Body of pancreas (tissue), 4 donors: ENCODE measurements at regions not wholly inside any gene's neighbourhood (a gene's known extent, or its start where the extent isn't known, plus 50 kb on each side); places are given as distances from the start of the nearest gene placed in this dataset.

ENCODE experiments used
- ATAC-seq: fragments of 150-250 bp; one replicate; pipeline ENCODE4 v1.9.1; 2016
- DNase-seq, 4 donors: peaks; one replicate each; pipeline ENCODE4 v3.0.0-alpha.2; 2019
- H3K27ac ChIP-seq, 4 donors: fragments of 200-600 bp; sonication (generic); 1 replicate in 3 of 4; 2 replicates in 1 of 4; pipeline versions ENCODE4 v1.5.1 to v1.6.1; 2016 to 2019; ENCODE audit warnings: mild to moderate bottlenecking in 1 of 4, mixed read lengths in 1 of 4, moderate library complexity in 1 of 4
- H3K27me3 ChIP-seq, 2 donors: fragments of 200-600 bp; sonication (generic); one replicate each; pipeline ENCODE4 v1.6.0; 2016; ENCODE audit warnings: mild to moderate bottlenecking in 1 of 2
- H3K36me3 ChIP-seq, 2 donors: fragments of 200-600 bp; sonication (generic); replicated peaks in 1 of 2; 2 replicates each; pipeline ENCODE4 v1.5.1; 2016; ENCODE audit warnings: low read depth in 2 of 2; ENCODE audit not compliant: insufficient read depth in 1 of 2
- H3K4me1 ChIP-seq: fragments of 200-600 bp; sonication (generic); one replicate; pipeline ENCODE4 v1.6.0; 2016
- H3K4me3 ChIP-seq, 2 donors: fragments of 200-600 bp; sonication (generic); 1 replicate in 1 of 2; 2 replicates in 1 of 2; pipeline ENCODE4 v1.5.1; 2016 to 2019
- H3K9me3 ChIP-seq, 3 donors: fragments of 200-600 bp; sonication (generic); 1 replicate in 2 of 3; 2 replicates in 1 of 3; pipeline ENCODE4 v1.5.1; 2016
- POLR2A ChIP-seq, 3 donors: fragments of 450-650 bp; IDR thresholded peaks; one replicate each; pipeline ENCODE4 v1.6.1; 2016; ENCODE audit warnings: antibody characterized with exemption in 3 of 3, mild to moderate bottlenecking in 2 of 3
- WGBS, 2 donors: methylation state at CpG; one replicate each; pipeline ENCODE4 v1.1.5; 2017; 5-methylcytosine and 5-hydroxymethylcytosine counted together
- intact Hi-C: fragments of 100-400 bp; cut with DNase I; formaldehyde crosslinking; loops from one replicate; pipeline ENCODE4 v1.15.1; 2023
- TF ChIP-seq, protein P1 (sequence below), 7 experiments: fragments of 450-650 bp in 4 of 7; fragments of 200-600 bp in 3 of 7; sonication (generic) in 3 of 7; IDR thresholded peaks; one replicate each; pipeline ENCODE4 v1.5.1; 2016 to 2019; ENCODE audit warnings: antibody characterized with exemption in 7 of 7

DNA sequence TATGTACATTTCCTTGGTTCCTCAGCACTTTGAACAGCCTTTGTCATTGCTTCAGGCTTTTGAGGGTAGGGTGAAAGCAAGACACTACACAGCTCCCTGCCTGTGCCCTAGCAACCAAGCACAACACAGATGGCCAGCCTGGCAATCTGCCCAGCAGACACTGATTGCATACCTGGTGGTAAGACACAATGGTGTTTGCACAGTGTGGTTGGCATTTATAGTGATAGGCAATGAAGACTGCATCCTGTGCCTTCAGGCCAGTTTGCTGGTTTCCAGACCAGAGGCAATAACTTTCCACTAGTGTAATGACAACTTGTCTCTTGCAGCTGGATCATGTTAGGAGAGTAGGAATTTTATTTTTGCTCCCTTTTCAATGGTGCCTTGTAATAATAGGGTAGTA is 144.5 kb upstream of the TNC start:
- TF ChIP-seq POLR2A (IDR thresholded peaks at IDR 0.05), result no peak
- TF ChIP-seq, protein P1, sequence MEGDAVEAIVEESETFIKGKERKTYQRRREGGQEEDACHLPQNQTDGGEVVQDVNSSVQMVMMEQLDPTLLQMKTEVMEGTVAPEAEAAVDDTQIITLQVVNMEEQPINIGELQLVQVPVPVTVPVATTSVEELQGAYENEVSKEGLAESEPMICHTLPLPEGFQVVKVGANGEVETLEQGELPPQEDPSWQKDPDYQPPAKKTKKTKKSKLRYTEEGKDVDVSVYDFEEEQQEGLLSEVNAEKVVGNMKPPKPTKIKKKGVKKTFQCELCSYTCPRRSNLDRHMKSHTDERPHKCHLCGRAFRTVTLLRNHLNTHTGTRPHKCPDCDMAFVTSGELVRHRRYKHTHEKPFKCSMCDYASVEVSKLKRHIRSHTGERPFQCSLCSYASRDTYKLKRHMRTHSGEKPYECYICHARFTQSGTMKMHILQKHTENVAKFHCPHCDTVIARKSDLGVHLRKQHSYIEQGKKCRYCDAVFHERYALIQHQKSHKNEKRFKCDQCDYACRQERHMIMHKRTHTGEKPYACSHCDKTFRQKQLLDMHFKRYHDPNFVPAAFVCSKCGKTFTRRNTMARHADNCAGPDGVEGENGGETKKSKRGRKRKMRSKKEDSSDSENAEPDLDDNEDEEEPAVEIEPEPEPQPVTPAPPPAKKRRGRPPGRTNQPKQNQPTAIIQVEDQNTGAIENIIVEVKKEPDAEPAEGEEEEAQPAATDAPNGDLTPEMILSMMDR (IDR thresholded peaks at IDR 0.05), result no peak
- no peak overlapping the region for H3K27ac ChIP-seq
- H3K4me3 ChIP-seq, result no peak overlapping the region
- intact Hi-C loops, result no loop called here
- H3K4me1 ChIP-seq, result no peaks in the 10 kb centered on the region
- ATAC-seq (peak; percentile 52), DNase-seq (peak; percentile 58 to 77 (median 74))
- no peaks in the 10 kb centered on the region for H3K27me3 ChIP-seq
- H3K36me3 ChIP-seq, result no peaks in the 10 kb centered on the region
- H3K9me3 ChIP-seq, result no peaks in the 10 kb centered on the region

DNA sequence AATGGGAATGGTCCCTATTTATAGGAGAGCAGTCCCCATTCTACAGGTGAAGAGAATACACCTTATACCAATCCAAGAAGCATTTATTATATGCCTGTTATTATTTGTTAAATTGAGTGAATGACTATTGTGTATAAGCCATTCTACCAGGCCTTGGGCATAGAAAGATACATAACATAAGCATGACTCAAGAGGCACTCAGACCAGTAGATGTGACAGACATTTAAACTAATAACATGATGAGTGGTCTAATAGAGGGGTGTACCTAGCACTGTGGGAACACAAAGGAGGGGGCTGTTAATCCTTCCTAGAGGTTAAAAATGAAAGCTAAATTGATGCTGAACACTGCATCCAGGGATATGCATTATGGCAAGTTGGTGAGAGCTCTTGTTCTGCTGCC is 145.0 kb upstream of the TNC start:
- no peak overlapping the region for H3K4me3 ChIP-seq
- H3K4me1 ChIP-seq, result no peaks in the 10 kb centered on the region
- H3K9me3 ChIP-seq, result no peaks in the 10 kb centered on the region
- H3K27ac ChIP-seq, result no peak overlapping the region
- H3K36me3 ChIP-seq, result no peaks in the 10 kb centered on the region
- intact Hi-C loops, result no loop called here
- TF ChIP-seq, protein P1 (IDR thresholded peaks at IDR 0.05), result no peak
- TF ChIP-seq POLR2A (IDR thresholded peaks at IDR 0.05), result no peak
- DNase-seq, result no peak
- ATAC-seq, result no peak
- no peaks in the 10 kb centered on the region for H3K27me3 ChIP-seq

DNA sequence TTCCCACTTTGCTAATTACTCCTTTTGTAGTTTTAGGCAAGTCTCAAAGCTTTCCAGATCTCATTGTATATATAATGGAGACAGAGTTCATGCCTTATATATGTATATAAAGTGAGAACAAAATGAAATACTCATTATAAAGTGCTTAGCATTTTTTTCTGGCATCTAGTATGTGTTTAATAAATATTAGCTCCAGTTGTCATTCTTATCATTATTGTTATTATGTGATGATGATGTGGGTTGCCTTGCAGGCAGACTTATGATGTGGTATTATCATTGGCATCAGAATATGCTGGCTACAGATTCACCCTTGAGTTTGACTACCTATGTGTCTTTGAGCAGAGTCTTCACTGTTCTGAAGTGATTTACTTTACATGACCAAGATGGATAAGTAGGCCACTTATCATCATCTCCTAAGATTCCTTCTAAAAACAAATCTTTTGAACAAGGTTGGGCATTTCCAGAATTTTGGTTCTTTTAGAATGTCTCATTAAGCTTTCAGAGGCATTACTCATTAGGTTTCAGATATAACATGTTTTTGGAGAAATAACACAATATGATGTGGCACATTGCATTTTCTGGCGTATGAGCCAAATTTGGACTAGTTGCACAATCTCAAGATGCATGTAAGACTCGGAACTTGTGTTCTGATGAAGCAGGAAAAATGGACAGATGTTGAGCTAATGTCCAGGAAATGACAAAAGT is 145.6 kb upstream of the TNC start:
- Histone ChIP-seq H3K27me3 (no peaks in the 10 kb centered on the region), H3K4me1 (no peaks in the 10 kb centered on the region), H3K9me3 (no peaks in the 10 kb centered on the region), H3K27ac (no peak overlapping the region), H3K4me3 (no peak overlapping the region), H3K36me3 (no peaks in the 10 kb centered on the region)
- TF ChIP-seq POLR2A (IDR thresholded peaks at IDR 0.05), result no peak
- TF ChIP-seq, protein P1 (IDR thresholded peaks at IDR 0.05), result no peak
- ATAC-seq (no peak), DNase-seq (no peak)
- intact Hi-C loops, result no loop called here
- WGBS, 2 donors, result 64 to 70% methylated on average over 2 of the region's 2 CpGs

DNA sequence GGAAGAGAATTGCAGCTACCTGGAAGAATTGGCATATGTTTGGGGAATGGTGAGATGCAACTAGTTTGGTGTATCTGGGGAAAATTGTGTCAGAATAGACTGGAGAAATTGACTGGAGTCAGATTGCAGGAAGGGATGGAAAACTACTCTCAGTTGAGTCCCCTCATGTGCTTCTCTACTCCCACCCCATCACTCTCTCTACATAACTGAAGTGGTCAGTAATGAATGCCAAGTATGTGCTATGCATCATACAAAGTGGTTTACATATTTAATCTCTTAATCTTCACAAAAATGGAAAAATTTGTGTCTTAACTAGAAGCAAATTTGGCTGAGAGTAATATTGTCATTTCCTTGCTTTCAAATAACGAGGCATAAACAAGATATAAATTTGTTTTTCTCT is 146.4 kb upstream of the TNC start:
- WGBS, 2 donors, result 34 to 67% methylated on average over 1 of the region's 1 CpG
- Histone ChIP-seq H3K4me3 (no peak overlapping the region), H3K27me3 (no peaks in the 10 kb centered on the region), H3K36me3 (no peaks in the 10 kb centered on the region), H3K9me3 (no peaks in the 10 kb centered on the region), H3K4me1 (no peaks in the 10 kb centered on the region), H3K27ac (no peak overlapping the region)
- TF ChIP-seq, protein P1 (IDR thresholded peaks at IDR 0.05), result no peak
- TF ChIP-seq POLR2A (IDR thresholded peaks at IDR 0.05), result no peak
- intact Hi-C loops, result no loop called here
- DNase-seq (no peak), ATAC-seq (no peak)

DNA sequence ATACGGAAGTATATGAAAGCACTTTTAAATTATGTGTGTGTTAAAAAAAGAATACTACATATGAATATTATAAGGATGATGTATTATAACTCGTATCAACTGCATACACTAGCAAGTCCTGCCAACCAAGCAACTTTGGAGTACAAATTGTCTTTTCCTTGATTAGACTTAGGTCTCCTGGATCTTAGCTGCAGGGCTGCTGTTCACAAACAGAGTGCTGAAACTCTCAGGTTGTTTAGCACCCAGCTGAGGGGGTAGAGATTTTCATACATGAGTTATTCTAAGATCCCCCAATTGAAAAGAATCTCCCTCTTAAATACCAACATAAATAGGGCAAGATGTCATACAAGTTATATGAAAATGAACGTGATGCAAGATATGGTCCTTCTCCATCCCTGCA is 149.8 kb upstream of the TNC start:
- Histone ChIP-seq H3K27me3 (no peaks in the 10 kb centered on the region), H3K27ac (no peak overlapping the region), H3K9me3 (no peaks in the 10 kb centered on the region), H3K36me3 (no peaks in the 10 kb centered on the region), H3K4me1 (no peaks in the 10 kb centered on the region), H3K4me3 (no peak overlapping the region)
- TF ChIP-seq, protein P1 (IDR thresholded peaks at IDR 0.05), result no peak
- TF ChIP-seq POLR2A (IDR thresholded peaks at IDR 0.05), result no peak
- no peak for ATAC-seq
- no peak for DNase-seq
- 34 to 54% methylated on average over 3 of the region's 3 CpGs for WGBS, 2 donors
- intact Hi-C loops, result no loop called here
